ENCODE measurements at regions not wholly inside any gene's neighbourhood (a gene's known extent, or its start where the extent isn't known, plus 50 kb on each side); places are given as distances from the start of the nearest gene placed in this dataset.
"Not testable (repeated sequence)": the region's sequence is repeated elsewhere in the genome, so short reads cannot be mapped to it uniquely, and the experiment has no call there.

DNA sequence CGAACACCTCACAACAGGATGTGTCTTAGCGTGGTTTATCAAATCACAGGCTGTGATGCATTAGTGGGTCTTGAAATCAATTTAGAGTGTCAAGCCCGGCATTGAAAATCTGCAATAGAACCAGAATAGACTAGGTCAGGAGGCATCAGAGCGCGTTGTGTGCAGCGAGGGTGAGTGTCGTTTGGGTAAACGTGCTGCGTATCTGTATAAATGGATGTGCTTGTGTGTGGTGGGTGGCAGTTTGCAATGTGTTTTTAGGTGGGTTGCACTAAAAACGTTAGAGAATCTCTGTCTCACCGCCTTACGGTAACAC is 121.0 kb upstream of the SULF2 start:
- DNase-seq: no peak

DNA sequence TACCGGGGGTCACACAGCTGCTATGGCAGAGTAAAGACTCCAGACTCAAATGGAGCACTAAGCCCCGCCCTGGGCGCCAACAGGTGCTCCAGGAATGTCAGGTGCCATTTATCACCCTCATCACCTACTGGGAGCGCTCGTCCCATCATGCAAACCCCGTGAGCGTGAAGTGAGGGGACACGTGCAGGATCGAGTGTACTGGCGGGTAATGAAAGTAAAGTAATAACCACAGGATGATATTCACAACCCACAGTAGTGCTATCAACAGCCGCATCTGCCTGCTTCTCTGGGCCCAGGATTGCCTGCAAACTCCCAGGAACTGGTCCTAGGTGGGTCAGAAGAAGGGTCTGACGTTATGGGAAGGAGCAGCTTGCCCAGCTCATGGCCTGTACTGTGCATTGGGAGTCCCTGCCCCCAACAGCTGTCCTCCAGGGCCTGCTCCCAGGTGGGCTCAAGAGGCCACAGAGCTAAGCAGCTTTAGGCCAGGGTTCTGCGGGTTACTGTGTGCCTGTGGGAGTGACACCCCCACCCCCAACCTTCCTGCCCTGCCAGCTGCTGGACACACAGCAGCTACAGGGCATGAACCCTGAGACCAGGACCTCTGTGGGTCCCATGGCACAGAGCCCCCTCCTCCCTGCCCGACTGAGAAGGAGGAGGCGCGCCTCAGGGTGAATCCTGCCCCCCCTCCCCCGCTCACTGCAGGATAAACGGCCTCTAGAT is 120.5 kb upstream of the SULF2 start:
- no peak for DNase-seq

DNA sequence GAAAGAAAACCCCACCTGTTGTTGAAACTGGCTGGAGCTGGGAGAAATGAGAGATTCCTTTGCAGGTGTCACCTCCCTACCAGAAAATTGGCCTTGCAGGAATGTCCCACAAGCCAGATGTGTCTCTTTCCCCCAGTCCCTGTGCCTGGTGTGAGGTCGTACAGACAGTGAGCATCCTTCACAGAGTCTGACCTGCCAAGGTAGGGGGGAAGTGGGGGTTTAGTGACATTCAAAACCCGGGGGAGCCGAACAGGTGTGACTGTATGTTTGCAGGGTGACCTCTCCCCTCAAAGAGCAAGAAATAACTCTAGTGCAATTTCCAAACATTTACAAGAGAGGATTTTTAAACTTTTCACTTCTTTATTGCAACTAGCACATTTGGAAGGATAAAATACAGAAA is 117.7 kb upstream of the SULF2 start:
- not testable (repeated sequence) for DNase-seq

DNA sequence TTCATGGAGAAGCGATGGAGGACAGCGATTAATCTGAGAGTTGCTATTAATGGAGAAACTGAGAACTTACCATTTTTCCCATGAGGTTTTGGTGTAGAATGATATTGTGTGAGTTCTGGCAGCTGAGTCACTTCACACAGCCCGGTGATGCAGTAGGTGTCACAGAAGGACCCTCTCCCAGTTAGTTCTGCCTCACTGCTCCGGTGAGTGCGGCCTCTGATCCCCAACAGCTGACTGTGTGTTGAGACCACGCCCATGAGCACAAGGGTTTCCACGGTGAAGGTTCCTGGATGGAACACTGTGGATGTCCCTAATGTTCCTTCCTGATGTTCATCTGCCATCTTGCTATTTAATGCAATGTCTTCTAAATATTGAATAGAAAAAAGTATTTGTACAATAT is 114.0 kb upstream of the SULF2 start:
- not testable (repeated sequence) for DNase-seq

DNA sequence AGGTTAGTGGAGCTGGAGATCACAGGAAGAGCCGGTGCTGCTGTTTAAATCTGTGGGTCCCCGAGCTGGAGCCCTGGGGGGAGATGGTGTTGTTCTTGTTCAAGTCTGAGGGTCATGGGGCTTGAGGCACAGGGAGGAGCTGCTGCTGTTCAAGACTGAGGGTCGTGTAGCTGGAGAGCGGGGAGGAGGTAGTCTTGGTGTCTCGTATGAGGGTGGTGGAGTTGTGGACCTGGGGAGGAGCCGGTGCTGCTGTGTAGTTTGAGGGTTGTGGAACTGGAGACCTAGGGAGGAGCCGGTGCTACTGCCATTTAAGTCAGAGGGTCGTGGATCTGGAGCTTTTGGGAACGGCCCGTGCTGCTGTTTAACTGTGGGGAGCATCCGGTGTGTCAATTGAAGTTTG is 112.2 kb upstream of the SULF2 start:
- no peak for DNase-seq

DNA sequence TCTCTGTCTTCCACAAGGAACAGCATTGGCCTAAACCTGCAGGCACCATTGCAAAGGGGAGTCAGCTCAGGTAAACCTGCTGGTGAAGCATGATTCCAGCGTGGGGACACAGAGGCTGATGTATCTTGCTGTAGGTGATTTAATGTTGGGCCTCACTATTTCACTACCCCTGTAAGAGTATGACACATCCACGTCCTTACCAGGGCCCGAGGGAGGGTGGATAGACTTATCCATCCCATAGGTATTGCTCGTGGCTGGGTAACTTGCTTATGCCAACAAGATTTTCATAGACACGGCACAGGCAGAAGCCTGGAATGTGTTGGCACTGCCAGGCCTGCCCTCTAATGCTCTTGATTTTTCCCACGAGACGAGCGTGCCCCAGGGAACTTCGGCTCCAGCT is 107.4 kb upstream of the SULF2 start:
- not testable (repeated sequence) for DNase-seq

DNA sequence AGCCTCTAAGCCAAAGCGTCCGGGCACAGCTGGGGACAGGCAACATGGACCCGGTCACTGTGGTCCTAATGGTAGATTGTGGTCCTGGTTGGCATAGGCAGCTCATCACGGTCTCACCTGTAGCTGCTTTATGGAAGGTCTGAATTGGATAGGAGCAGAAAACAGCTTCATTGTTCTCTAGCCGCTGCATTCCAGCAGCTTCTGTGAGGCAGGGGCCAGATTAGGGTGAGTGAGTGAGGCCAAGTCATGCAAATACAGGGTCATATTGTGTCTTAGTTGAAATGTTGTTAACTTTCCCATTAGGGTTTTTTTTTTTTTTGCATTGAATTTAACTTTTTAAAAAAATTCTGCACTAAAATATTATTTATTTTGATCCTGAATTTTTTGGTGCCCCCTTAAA is 105.4 kb upstream of the SULF2 start:
- not testable (repeated sequence) for DNase-seq

DNA sequence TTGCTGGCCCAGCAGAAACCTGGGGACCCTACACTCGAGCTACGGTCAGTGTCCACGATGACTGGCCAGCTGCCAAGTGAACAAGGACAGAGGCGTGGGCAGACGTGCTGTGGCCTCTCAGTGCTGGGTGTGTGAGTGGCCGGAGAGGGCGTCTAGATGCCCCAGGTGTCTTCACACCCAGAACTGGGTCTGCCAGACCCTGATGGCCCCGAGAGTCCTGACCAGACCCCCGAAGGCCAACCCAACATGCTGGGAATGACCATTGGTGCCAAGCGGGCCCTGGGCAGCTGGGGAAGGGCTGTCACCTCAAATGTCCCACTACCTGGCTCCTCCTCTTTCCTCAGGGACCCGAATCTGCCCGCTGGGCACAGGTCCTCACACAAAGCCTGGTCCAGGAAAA is 104.5 kb upstream of the SULF2 start:
- DNase-seq: not testable (repeated sequence)

DNA sequence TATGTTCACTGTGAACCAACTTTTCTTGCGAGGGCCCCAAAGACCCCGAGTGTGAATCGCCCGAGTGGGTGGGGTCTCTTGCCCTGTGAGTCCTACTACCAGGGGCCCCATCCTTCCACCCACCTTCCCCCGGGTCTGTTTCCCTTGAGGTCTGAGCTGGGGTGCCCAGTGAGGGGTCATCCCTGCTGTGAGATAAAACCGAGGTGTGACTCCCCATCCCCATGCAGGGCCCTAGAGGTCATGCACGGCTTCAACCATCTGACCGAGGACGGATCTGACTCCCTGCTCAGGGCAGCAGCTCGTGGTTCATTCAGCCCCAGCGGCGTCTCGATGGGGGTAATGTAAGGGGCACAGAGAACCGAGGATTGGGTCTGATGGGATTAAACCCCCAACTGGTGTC is 103.1 kb upstream of the SULF2 start:
- no peak for DNase-seq

DNA sequence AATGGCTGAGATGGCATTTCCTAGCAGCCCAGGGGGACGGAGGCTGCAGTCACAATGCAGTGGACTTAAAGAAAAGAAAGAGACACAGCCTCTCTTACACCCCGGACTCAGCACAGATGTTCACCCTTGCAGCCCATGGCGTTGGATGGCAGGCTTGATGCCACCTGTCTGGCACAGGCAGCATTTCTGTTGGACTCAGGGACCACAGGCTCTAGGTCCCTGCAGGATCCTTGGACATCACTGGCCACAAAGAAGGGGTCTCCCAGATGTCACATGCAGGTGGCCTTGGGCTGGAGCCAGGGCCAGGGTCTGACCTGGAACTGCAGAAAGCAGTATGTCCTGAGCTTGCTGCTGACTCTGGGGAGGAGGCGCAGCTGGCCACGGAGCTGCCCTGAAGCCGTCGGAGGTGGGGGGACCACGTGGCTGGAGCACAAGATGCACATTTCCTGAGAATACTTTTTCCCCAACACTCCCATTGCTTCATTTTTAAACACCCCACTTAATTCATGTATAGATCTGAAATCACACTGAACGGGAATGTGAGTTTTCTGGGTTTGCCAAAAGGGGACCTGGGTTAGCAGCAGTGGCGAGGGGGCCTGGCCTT is 102.3 kb upstream of the SULF2 start:
- DNase-seq: no peak

DNA sequence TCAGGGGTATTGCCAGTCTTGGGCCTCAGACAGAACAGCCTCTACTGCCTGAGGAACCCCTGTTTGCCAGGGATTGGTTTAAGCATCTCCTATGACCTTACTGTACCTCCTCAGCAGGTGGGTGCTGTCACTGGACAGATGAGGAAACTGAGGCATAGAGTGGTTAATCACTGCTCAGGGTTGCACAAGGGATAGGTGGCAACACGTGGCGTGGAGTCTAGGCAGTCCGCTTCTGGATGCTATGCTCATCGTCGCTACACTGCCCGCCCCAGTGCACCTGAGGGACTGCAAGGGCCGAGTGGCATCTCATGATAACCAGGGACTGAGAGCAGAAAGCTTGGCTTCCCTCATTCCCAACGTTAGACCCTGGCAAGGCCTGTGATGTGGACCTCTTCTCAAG is 101.8 kb upstream of the SULF2 start:
- DNase-seq: no peak

DNA sequence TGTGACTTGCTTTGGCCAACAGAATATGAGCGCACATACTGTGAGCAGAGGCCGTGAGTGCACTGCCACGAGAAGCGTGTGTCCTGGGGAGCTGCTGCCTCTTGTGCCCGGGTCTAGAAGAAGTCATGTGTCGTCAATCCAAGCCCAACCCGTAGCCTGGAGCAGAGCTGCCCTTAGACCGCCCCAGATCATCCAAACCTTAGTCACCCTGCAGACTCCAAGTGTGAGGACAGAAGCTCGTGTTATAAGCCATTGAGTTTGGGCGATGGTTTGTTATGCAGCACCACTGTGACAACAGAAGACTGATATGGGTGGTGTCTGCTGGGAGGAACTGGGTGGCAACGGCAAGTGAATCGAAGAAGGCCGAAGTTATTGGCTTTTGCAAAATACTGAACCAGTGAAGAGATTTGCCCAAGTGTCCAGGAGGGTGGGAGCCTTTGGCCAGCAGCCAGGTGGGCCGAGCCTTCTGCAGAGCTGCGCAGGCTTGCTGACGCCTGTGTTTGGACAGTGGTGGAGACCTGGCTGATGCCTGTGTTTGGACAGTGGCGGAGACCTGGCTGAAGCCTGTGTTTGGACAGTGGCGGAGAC is 101.3 kb upstream of the SULF2 start:
- no peak for DNase-seq

DNA sequence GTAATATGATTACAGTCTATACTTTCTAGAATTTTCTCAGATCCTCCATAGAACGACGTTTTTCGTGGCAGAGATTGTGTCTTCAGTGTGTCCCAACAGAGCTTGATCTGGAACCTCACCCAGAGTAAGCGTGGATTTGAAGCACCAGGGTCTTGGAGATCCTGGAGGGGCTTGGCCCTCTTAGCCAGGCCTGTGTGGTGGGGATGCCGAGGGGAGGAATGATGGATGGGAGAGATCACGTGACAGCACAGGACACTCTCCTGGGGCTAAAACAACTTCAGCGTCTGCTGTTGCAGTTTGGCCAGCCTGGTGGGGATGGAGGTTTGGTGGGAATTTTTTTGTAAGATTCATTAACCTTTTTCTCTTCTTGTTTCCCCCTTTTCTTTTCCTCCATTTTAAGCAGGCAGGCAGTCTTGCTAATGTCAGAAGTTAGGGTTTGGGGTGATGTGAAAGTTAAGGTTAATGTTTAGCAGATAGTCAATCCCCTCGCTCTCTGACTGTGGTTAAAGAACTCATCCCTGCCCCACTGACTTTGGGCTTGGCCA is 100.7 kb upstream of the SULF2 start:
- DNase-seq: no peak

DNA sequence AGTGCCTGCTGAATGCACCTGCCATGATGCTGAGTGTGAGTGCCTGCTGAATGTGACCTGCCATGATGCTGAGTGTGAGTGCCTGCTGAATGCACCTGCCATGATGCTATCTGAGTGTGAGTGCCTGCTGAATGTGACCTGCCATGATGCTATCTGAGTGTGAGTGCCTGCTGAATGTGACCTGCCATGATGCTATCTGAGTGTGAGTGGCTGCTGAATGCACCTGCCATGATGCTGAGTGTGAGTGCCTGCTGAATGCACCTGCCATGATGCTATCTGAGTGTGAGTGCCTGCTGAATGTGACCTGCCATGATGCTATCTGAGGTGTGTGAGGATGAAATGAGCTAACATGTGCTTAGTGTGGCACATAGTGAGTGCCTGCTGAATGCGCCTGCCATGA is 98.7 kb upstream of the SULF2 start:
- not testable (repeated sequence) for DNase-seq

DNA sequence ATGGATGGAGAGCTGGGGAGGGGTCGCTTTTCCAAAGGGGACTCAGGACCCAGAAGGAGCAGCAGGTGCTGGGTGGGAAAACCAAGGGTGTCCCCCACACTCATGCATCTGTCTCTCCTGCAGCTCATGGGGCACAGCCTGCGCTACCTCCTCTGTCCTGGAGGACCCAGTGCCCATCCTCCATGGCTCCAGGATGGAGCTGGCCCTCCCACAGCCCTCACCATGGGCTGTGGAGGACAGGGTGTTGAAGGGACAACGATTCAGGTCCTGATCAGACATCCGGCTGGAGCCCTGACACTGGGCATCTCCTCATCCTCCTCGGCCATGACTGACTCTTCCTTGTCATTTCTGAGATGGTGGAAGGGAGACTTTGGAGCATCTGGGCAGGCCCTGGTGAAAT is 97.9 kb upstream of the SULF2 start:
- DNase-seq: no peak

DNA sequence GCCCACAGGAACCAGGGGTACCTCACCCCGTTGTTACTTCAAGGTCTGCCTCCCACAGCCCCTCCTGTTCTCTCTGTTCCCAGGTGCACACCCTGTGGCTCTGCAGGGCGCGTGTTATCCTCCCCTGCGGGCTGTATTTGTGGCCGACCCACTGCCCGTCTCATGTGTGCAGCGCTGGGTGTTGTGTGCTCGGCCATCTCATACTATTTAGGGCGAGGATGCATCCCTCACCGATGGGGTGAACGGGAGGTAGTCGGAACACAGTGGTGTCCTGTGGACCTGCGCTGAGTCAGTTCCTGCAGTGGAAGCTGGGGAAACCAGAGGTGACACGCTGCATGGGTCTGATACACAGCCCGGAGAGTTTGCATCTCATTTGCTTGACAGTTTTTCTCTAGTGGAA is 94.5 kb upstream of the SULF2 start:
- no peak for DNase-seq

DNA sequence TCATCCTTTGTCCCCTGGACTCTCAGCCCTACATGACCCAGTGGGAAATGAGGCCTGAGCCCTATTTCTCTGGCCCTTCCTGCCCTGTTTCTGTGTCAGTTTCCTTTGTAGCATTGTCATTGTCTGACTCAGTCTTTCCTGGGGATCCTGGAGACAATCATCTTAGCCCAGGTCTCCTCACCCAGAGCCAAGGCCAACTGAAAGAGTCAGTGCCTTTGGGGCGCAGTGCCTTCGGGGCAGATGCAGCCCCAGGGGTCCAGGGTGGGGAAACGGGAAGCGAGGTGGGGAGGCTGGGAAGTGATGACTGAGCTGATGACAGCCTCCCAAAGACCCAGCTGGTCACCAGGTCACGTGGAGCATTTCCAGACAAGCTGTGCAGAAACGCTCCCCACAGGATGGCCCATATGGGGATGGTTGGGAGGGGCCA is 93.3 kb upstream of the SULF2 start:
- DNase-seq: no peak

DNA sequence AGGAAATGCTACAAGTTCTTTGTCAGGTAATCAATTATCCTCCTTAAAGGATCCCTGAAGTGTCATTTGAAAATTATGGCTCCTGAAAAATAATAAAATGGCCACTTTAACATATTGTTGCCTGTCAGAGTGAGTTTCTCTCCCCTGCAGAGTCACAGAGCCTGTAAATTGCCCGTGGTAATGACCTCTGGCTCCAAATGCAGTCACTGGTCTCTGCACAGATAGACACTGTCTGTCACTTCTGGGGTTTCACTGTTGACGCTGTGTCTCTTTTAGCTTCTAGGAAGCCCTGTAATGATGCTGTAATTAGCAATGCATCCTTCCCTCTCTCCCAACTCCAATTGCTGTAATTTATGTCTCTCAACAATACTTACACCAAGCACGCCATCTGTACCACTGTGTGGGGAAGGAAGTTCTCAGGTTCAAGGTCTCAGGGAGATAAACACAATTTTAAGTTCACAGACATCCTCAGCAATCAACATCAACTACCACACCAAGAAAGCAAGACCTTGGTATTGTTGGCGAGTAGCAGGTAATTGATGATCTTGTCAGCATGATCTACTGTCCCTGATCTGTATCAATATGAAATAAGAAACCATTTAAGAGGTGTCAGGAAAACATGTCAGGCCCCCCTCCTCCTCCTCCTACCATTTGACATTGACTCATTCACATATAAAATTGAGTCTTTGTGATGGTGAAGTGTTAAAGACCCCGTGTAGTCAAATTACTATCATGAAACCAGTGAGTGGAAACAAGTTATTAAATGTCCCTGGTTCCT is 91.2 kb upstream of the SULF2 start:
- DNase-seq: no peak

DNA sequence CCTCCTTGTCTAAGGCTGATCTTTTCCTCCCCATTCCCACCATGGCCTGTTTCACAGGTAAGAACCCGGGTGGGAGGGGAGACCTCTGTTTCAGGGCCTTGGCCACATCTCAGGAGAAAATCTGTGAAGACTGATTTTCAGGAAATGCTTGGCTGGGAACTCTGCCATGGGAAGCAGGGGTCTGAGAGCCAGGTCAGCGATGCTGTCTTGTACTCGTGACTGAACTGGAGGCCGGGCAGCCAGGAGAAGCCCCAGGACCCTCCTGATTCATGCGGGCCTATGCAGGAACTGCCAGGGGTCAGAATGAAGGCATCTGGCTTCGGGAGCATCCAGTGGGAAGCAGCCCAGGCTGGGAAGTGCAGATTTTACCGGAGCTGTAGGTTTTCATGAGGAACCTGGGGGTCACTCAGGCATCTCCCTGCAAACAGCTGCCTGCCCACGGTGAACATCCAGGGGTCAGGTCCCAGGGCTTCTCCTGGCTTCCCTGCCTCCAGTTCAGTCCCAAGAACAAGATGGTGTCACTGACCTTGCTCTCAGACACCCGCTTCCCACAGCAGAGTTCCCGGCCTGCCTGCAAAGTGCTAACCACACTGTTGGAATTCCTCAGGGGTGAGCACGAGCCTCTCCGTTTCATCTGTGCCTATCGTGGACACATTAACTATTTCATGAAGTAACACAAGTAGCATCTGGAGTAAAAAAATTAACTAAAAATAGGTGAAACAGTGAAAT is 90.2 kb upstream of the SULF2 start:
- no peak for DNase-seq

DNA sequence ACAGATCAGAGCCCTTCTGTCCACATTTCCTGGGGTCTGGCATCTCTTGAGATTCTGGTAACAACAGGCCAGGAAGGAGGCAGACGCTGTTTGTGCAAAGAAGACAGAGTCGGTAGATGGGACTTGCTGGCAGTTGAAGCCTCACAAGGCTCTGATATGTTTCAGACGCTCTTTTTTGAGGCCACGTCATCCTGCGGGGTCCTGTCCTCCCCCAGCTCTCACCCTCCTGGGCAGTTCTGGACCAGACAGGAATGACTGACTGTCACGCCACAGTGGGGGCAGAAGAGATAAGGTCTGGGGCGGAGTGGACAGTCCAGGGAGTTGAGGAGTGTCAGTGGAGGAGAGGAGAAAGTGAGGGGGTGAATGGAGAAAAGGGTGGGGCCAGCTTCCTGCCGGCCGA is 87.1 kb upstream of the SULF2 start:
- no peak for DNase-seq

DNA sequence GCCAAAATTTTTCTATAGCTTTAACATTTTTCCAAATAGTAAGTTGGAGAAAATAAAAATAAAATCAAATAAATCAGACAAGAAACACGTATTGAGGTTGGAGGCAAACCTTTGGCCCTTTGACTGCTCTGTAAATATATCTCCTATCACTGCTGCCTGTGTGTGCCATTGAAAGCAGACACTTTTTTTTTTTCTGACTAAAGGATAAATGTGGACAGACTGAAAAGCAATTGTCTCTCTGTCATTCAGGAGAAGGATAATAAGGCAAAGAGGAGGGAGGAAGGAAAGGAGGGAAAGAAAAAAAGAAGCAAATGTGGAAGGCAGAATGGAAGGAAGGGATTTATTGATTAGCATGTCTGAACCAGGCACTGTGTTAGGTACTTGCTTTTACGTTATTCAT is 85.2 kb upstream of the SULF2 start:
- no peak for DNase-seq

DNA sequence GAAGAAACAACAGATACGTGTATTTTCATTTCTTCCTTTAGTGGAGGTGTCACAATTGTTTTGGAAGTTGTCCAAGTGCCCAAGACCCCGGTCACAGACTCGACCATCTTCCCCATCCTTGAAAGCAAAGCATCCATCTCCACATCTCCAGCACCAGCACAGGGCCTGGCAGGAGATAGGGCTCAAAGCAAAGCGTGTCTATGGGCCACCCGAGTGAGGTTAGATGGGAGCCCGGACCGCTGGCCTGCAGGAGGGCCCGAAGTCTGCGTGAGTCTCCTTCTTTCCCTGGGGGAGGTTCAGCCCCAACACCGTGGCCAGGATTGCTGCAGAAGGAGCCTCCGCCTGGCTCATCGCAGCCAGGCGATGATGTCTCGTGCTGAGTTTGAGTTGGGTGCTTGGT is 83.5 kb upstream of the SULF2 start:
- no peak for DNase-seq

DNA sequence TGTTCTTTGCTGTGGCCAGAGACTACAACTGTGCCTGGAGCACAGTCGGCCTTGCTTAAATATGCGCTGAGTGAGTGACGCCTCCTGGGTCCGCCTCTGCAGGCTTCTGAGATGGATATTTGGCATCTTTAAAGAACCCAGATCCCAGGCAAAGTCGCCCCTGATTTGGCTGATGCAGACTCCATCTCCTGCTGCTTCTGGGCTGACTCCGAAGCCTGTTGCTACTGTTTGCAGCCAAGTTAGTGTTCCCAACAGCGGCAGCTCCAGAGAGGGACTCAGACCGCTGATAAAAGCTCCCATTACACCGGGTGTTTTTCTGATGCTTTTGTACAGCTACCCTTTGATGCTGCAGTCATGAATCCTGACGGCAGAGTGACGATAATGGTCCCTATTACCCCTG is 83.0 kb upstream of the SULF2 start:
- no peak for DNase-seq
